Astrocyte (in vitro differentiated cells and primary cell): ENCODE measurements at regions not wholly inside any gene's neighbourhood (a gene's known extent, or its start where the extent isn't known, plus 50 kb on each side); places are given as distances from the start of the nearest gene placed in this dataset.
A peak's percentile ranks its signal among the peaks of the same experiment; 100 is the strongest.

Source experiments
- DNase-seq: peaks from one replicate; pipeline ENCODE4 v3.0.0-alpha.2; 2010; ENCODE audit warnings: low read depth
- FAIRE-seq: peaks from 2 replicates; lab custom pipeline; 2011; peaks lifted over from hg19 to GRCh38; lab: Jason Lieb, UNC
- H2AFZ ChIP-seq: 2 replicates; pipeline ENCODE4 v1.6.0; 2012; ENCODE audit warnings: low read depth, low read length, inconsistent platforms
- H3K27ac ChIP-seq: 2 replicates; pipeline ENCODE4 v1.5.1; 2011; ENCODE audit warnings: low read depth, low read length, inconsistent platforms
- H3K27me3 ChIP-seq: 2 replicates; pipeline ENCODE4 v1.6.0; 2011; ENCODE audit warnings: low read length, inconsistent platforms; ENCODE audit not compliant: insufficient read depth
- H3K36me3 ChIP-seq: 2 replicates; pipeline ENCODE4 v1.5.1; 2011; ENCODE audit warnings: low read length, inconsistent platforms; ENCODE audit not compliant: insufficient read depth
- H3K4me1 ChIP-seq: 2 replicates; pipeline ENCODE4 v1.5.1; 2011; ENCODE audit warnings: low read length, inconsistent platforms; ENCODE audit not compliant: insufficient read depth
- H3K4me2 ChIP-seq: 2 replicates; pipeline ENCODE4 v1.6.0; 2012; ENCODE audit warnings: low read length, inconsistent platforms
- H3K4me3 ChIP-seq: 2 replicates; pipeline ENCODE4 v1.5.1; 2011; ENCODE audit warnings: low read depth, mild to moderate bottlenecking, low read length, inconsistent platforms; ENCODE audit not compliant: insufficient read depth
- H3K79me2 ChIP-seq: 2 replicates; pipeline ENCODE4 v1.6.0; 2012; ENCODE audit warnings: mild to moderate bottlenecking, low read length, inconsistent platforms; ENCODE audit not compliant: insufficient read depth
- H3K9ac ChIP-seq: 2 replicates; pipeline ENCODE4 v1.6.0; 2012; ENCODE audit warnings: mild to moderate bottlenecking, low read length, inconsistent platforms
- H3K9me3 ChIP-seq: 2 replicates; pipeline ENCODE4 v1.5.1; 2012; ENCODE audit warnings: low read depth, mild to moderate bottlenecking, low read length, inconsistent platforms; ENCODE audit not compliant: insufficient read depth
- H4K20me1 ChIP-seq: 2 replicates; pipeline ENCODE4 v1.6.0; 2012; ENCODE audit warnings: low read length, inconsistent platforms; ENCODE audit not compliant: insufficient read depth
- H3K27ac Mint-ChIP-seq: one replicate; pipeline ENCODE4 v1.8.0; 2021; ENCODE audit warnings: mild to moderate bottlenecking, mixed read lengths; ENCODE audit not compliant: unreplicated experiment
- H3K27me3 Mint-ChIP-seq: one replicate; pipeline ENCODE4 v1.8.0; 2021; ENCODE audit warnings: low read depth, mixed read lengths; ENCODE audit not compliant: unreplicated experiment
- H3K36me3 Mint-ChIP-seq: one replicate; pipeline ENCODE4 v1.8.0; 2021; ENCODE audit warnings: low read depth, mixed read lengths; ENCODE audit not compliant: unreplicated experiment
- H3K4me1 Mint-ChIP-seq: one replicate; pipeline ENCODE4 v1.8.0; 2021; ENCODE audit warnings: low read depth, mixed read lengths; ENCODE audit not compliant: unreplicated experiment
- H3K4me3 Mint-ChIP-seq: one replicate; pipeline ENCODE4 v1.8.0; 2021; ENCODE audit warnings: mild to moderate bottlenecking, moderate library complexity, mixed read lengths; ENCODE audit not compliant: unreplicated experiment
- H3K9me3 Mint-ChIP-seq: one replicate; pipeline ENCODE4 v1.8.0; 2021; ENCODE audit warnings: mild to moderate bottlenecking, mixed read lengths; ENCODE audit not compliant: unreplicated experiment
- EZH2 ChIP-seq: IDR thresholded peaks from 2 replicates; pipeline ENCODE4 v1.6.1; 2012; ENCODE audit warnings: mild to moderate bottlenecking, low read length, inconsistent platforms; ENCODE audit not compliant: insufficient read depth
- TF ChIP-seq, protein P1 (sequence below): IDR thresholded peaks from 2 replicates; pipeline ENCODE4 v1.5.1; 2011; ENCODE audit warnings: low read depth, mild to moderate bottlenecking, inconsistent platforms, low read length, moderate library complexity; ENCODE audit not compliant: insufficient read depth

DNA sequence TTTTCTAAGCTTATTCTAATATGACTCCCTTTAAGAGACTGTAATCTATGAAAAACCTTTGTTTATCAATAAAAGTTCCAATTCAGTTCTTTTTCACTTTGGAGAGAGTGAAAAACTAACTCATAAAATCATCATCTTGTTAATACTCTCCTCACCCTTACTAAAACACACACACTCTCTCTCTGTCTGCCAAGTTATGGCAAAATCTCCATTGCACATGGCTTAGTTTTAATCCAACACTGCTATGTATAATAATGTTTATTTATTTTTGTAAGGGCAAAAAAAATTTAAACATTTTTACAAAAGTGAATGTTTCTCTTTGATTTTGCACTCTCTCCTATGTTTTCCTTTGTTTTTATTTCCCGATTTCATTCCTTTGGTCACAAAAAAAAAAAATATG, 253.2 kb downstream of the BMP7 start:
- peaks cover 7% of the 10 kb centered on the region for H3K27me3 ChIP-seq
- H3K9ac ChIP-seq, result no peak overlapping the region
- H2AFZ ChIP-seq, result no peak overlapping the region
- no peaks in the 10 kb centered on the region for H3K36me3 ChIP-seq
- H4K20me1 ChIP-seq, result no peaks in the 10 kb centered on the region
- TF ChIP-seq, protein P1, sequence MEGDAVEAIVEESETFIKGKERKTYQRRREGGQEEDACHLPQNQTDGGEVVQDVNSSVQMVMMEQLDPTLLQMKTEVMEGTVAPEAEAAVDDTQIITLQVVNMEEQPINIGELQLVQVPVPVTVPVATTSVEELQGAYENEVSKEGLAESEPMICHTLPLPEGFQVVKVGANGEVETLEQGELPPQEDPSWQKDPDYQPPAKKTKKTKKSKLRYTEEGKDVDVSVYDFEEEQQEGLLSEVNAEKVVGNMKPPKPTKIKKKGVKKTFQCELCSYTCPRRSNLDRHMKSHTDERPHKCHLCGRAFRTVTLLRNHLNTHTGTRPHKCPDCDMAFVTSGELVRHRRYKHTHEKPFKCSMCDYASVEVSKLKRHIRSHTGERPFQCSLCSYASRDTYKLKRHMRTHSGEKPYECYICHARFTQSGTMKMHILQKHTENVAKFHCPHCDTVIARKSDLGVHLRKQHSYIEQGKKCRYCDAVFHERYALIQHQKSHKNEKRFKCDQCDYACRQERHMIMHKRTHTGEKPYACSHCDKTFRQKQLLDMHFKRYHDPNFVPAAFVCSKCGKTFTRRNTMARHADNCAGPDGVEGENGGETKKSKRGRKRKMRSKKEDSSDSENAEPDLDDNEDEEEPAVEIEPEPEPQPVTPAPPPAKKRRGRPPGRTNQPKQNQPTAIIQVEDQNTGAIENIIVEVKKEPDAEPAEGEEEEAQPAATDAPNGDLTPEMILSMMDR, result no peak
- no peak for TF ChIP-seq EZH2
- H3K4me1 Mint-ChIP-seq, result peaks cover 7% of the 10 kb centered on the region
- FAIRE-seq (no peak), DNase-seq (no peak)
- no peak overlapping the region for H3K4me3 Mint-ChIP-seq
- H3K4me3 ChIP-seq, result no peak overlapping the region
- peaks cover 18% of the 10 kb centered on the region for H3K27me3 Mint-ChIP-seq
- H3K36me3 Mint-ChIP-seq, result no peaks in the 10 kb centered on the region
- no peak overlapping the region for H3K27ac Mint-ChIP-seq
- no peaks in the 10 kb centered on the region for H3K9me3 Mint-ChIP-seq
- H3K4me1 ChIP-seq, result peaks cover 4% of the 10 kb centered on the region
- H3K4me2 ChIP-seq, result no peak overlapping the region
- no peaks in the 10 kb centered on the region for H3K9me3 ChIP-seq
- H3K27ac ChIP-seq, result no peak overlapping the region
- H3K79me2 ChIP-seq, result no peaks in the 10 kb centered on the region

DNA sequence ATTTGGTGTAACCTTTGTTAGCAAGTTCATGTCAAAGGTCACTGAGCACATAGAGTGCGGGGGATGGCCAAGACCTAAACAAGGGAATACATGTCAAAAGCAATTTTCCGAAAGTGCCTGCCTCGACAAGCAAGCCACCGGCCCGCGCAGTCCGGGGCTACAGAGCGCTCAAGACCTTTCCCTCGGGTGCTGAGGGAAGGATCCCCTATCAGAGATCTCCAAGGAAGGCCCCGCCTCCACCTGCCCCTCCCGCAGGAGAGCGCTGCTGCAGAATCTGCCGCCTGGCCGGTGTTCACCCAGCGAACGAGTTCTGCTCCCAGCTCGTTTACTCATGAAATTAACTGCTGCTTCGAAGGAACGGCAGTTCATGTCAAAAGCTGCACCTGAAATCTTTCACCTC, 252.7 kb downstream of the BMP7 start:
- H3K36me3 Mint-ChIP-seq, result no peaks in the 10 kb centered on the region
- peak overlapping the region; percentile 39 for H2AFZ ChIP-seq
- H3K36me3 ChIP-seq, result no peaks in the 10 kb centered on the region
- H3K4me3 ChIP-seq, result no peak overlapping the region
- no peak for DNase-seq
- H3K4me1 ChIP-seq, result no peaks in the 10 kb centered on the region
- no peak overlapping the region for H3K27ac ChIP-seq
- no peaks in the 10 kb centered on the region for H3K9me3 ChIP-seq
- no peak overlapping the region for H3K9ac ChIP-seq
- H3K9me3 Mint-ChIP-seq, result no peaks in the 10 kb centered on the region
- H3K4me1 Mint-ChIP-seq, result peaks cover 5% of the 10 kb centered on the region
- no peaks in the 10 kb centered on the region for H3K79me2 ChIP-seq
- no peaks in the 10 kb centered on the region for H4K20me1 ChIP-seq
- H3K4me2 ChIP-seq, result peak overlapping the region; percentile 53
- no peak overlapping the region for H3K27ac Mint-ChIP-seq
- no peak overlapping the region for H3K4me3 Mint-ChIP-seq
- TF ChIP-seq, protein P1, result no peak
- TF ChIP-seq EZH2, result no peak
- H3K27me3 Mint-ChIP-seq, result peaks cover 23% of the 10 kb centered on the region
- peaks cover 8% of the 10 kb centered on the region for H3K27me3 ChIP-seq
- no peak for FAIRE-seq

DNA sequence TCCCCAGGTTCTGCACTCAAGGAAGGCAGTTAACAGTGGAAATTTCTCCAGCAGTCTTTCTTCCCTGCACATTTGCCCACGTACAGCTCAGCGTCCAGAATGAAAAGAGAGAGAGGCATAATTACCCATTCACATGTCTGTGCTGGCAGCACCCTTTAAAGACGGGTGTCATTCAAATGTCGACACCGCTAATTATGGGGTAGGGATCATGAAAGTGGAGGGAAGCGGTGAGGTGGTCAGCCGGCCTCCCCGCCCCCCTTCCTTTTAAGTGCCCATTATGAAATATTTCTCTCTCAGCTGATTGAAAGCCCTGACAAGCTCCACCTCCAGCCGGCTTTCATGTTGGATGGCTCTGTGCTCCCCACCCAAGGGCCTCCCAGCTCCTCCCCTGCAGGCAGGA, 246.1 kb downstream of the BMP7 start:
- Histone ChIP-seq H3K27me3 (peaks cover 17% of the 10 kb centered on the region), H3K4me2 (no peak overlapping the region), H3K9me3 (peaks cover 7% of the 10 kb centered on the region), H2AFZ (no peak overlapping the region), H3K27ac (no peak overlapping the region), H4K20me1 (no peaks in the 10 kb centered on the region), H3K36me3 (no peaks in the 10 kb centered on the region), H3K4me3 (no peak overlapping the region), H3K4me1 (no peaks in the 10 kb centered on the region), H3K79me2 (no peaks in the 10 kb centered on the region), H3K9ac (no peak overlapping the region)
- Mint-ChIP-seq H3K9me3 (peaks cover 8% of the 10 kb centered on the region), H3K4me3 (no peak overlapping the region), H3K4me1 (no peaks in the 10 kb centered on the region), H3K27me3 (peaks cover 47% of the 10 kb centered on the region), H3K27ac (no peak overlapping the region), H3K36me3 (no peaks in the 10 kb centered on the region)
- FAIRE-seq (no peak), DNase-seq (no peak)
- TF ChIP-seq, protein P1, result no peak
